ENCODE measurements at regions not wholly inside any gene's neighbourhood (a gene's known extent, or its start where the extent isn't known, plus 50 kb on each side); places are given as distances from the start of the nearest gene placed in this dataset.

GRCh38 chr22:48594016-48594756 is 1233.5 kb downstream of the BRD1 start:
- H3K27ac Mint-ChIP-seq (ENCODE audit: unreplicated experiment), result no peak overlapping the region
- H3K4me1 Mint-ChIP-seq, result peaks cover 4% of the 10 kb centered on the region
- TF ChIP-seq CTCF (conservative IDR thresholded peaks at IDR 0.05), result no peak
- H3K36me3 Mint-ChIP-seq (ENCODE audit: low read depth), result peaks cover 13% of the 10 kb centered on the region
- no peaks in the 10 kb centered on the region for H3K9me3 Mint-ChIP-seq
- no peak overlapping the region for H3K4me3 Mint-ChIP-seq
- no peaks in the 10 kb centered on the region for H3K27me3 Mint-ChIP-seq (ENCODE audit: low read depth)
- no peak for DNase-seq (ENCODE audit: low read depth, low spot score)

- Mint-ChIP-seq H3K27ac (ENCODE audit: unreplicated experiment) (no peak overlapping the region), H3K9me3 (no peaks in the 10 kb centered on the region), H3K4me3 (no peak overlapping the region), H3K36me3 (ENCODE audit: low read depth) (peaks cover 10% of the 10 kb centered on the region), H3K4me1 (peaks cover 4% of the 10 kb centered on the region), H3K27me3 (ENCODE audit: low read depth) (no peaks in the 10 kb centered on the region)
- no peak for TF ChIP-seq CTCF (conservative IDR thresholded peaks at IDR 0.05)
- DNase-seq (ENCODE audit: low read depth, low spot score), result no peak
These were observed 1234.1 kb downstream of the BRD1 start for GRCh38 chr22:48593551-48593950.

- DNase-seq (ENCODE audit: low read depth, low spot score), result no peak
- H3K27me3 Mint-ChIP-seq (ENCODE audit: low read depth), result no peaks in the 10 kb centered on the region
- peaks cover 4% of the 10 kb centered on the region for H3K4me1 Mint-ChIP-seq
- no peak for TF ChIP-seq CTCF (conservative IDR thresholded peaks at IDR 0.05)
- H3K4me3 Mint-ChIP-seq, result no peak overlapping the region
- H3K27ac Mint-ChIP-seq (ENCODE audit: unreplicated experiment), result no peak overlapping the region
- H3K9me3 Mint-ChIP-seq, result no peaks in the 10 kb centered on the region
- H3K36me3 Mint-ChIP-seq (ENCODE audit: low read depth), result peaks cover 6% of the 10 kb centered on the region
These were observed 1234.7 kb downstream of the BRD1 start for GRCh38 chr22:48592931-48593330.

- Mint-ChIP-seq H3K27me3 (ENCODE audit: low read depth) (no peaks in the 10 kb centered on the region), H3K4me3 (no peak overlapping the region), H3K36me3 (ENCODE audit: low read depth) (peaks cover 1% of the 10 kb centered on the region), H3K27ac (ENCODE audit: unreplicated experiment) (no peak overlapping the region), H3K4me1 (peaks cover 4% of the 10 kb centered on the region), H3K9me3 (no peaks in the 10 kb centered on the region)
- TF ChIP-seq CTCF (conservative IDR thresholded peaks at IDR 0.05), result no peak
- DNase-seq (ENCODE audit: low read depth, low spot score), result no peak
These were observed 1235.2 kb downstream of the BRD1 start for GRCh38 chr22:48592488-48592887.

GRCh38 chr22:48592066-48592345 is 1235.7 kb downstream of the BRD1 start:
- H3K36me3 Mint-ChIP-seq (ENCODE audit: low read depth), result no peaks in the 10 kb centered on the region
- no peak overlapping the region for H3K27ac Mint-ChIP-seq (ENCODE audit: unreplicated experiment)
- H3K4me1 Mint-ChIP-seq, result peaks cover 4% of the 10 kb centered on the region
- H3K9me3 Mint-ChIP-seq, result no peaks in the 10 kb centered on the region
- H3K4me3 Mint-ChIP-seq, result no peak overlapping the region
- no peak for TF ChIP-seq CTCF (conservative IDR thresholded peaks at IDR 0.05)
- no peaks in the 10 kb centered on the region for H3K27me3 Mint-ChIP-seq (ENCODE audit: low read depth)
- no peak for DNase-seq (ENCODE audit: low read depth, low spot score)

Measured in neural crest cell (in vitro differentiated cells).